HepG2 (cell line): ENCODE measurements at regions not wholly inside any gene's neighbourhood (a gene's known extent, or its start where the extent isn't known, plus 50 kb on each side); places are given as distances from the start of the nearest gene placed in this dataset.
A peak's percentile ranks its signal among the peaks of the same experiment; 100 is the strongest.

Experiments
- ATAC-seq: fragments of 200-7000 bp; cut with Tn5 transposase; 3 replicates; pipeline ENCODE4 v1.9.1; 2020; ENCODE audit warnings: mild to moderate bottlenecking, moderate library complexity
- BruUV-seq: library from RNA; stranded (reverse); fragments of 400-500 nt; replicated peaks from 2 replicates; lab custom pipeline; 2021; lab: Mats Ljungman, UMichigan
- CTCF ChIA-PET: fragments of 300-600 bp; formaldehyde crosslinking; extraction: SDS; loops from one replicate; lab custom pipeline; 2021; ENCODE audit warnings: low total read pairs, inconsistent platforms, low intra/inter-chr PET ratio; lab: Yijun Ruan, JAX
- POLR2A ChIA-PET: fragments of 350-600 bp; sonication (Branson Sonifier 250); formaldehyde crosslinking; loops from one replicate; lab custom pipeline; 2020; ENCODE audit warnings: antibody characterized with exemption, inconsistent platforms; lab: Yijun Ruan, JAX
- DNase-seq: peaks from one replicate; pipeline ENCODE4 v3.0.0-alpha.2; 2015; ENCODE audit warnings: low spot score
- FAIRE-seq: peaks from 3 replicates; lab custom pipeline; 2011; peaks lifted over from hg19 to GRCh38; lab: Jason Lieb, UNC
- H2AFZ ChIP-seq: one replicate; pipeline ENCODE4 v1.6.1; 2011; ENCODE audit warnings: low read length, inconsistent platforms
- H3K27ac ChIP-seq: fragments of 300-600 bp; 3 replicates; pipeline ENCODE4 v1.8.0; 2011; ENCODE audit warnings: mixed run types, mild to moderate bottlenecking, mixed read lengths, low read length, inconsistent platforms; ENCODE audit not compliant: insufficient read depth; ENCODE audit errors: extremely low read length
- H3K27me3 ChIP-seq, 2 experiments: fragments of 200-600 bp in 1 of 2; 2 replicates in 1 of 2; 3 replicates in 1 of 2; pipeline versions ENCODE4 v1.6.0 to v1.8.0; 2011; ENCODE audit warnings: low read length in 2 of 2, mild to moderate bottlenecking in 2 of 2, moderate library complexity in 2 of 2, inconsistent platforms in 1 of 2; ENCODE audit not compliant: insufficient read depth in 2 of 2, control insufficient read depth in 1 of 2
- H3K36me3 ChIP-seq, 2 experiments: fragments of 200-600 bp in 1 of 2; replicated peaks in 1 of 2; 2 replicates in 1 of 2; 3 replicates in 1 of 2; pipeline versions ENCODE4 v1.5.1 to v1.8.0; 2011; ENCODE audit warnings: low read length in 2 of 2, inconsistent platforms in 1 of 2; ENCODE audit not compliant: insufficient read depth in 2 of 2, control insufficient read depth in 1 of 2
- H3K4me1 ChIP-seq: 2 replicates; pipeline ENCODE4 v1.5.1; 2012; ENCODE audit warnings: low read length, inconsistent platforms; ENCODE audit not compliant: insufficient read depth
- H3K4me2 ChIP-seq: 2 replicates; pipeline ENCODE4 v1.6.0; 2011; ENCODE audit warnings: low read depth, low read length, inconsistent platforms
- H3K4me3 ChIP-seq, 3 experiments: fragments of 200-600 bp in 1 of 3; sonication (generic), shearing (Covaris generic) in 1 of 3; replicated peaks in 1 of 3; 2 replicates each; pipeline ENCODE4 v1.5.1; 2011 to 2016; ENCODE audit warnings: low read length in 3 of 3, inconsistent platforms in 2 of 3, low read depth in 2 of 3, mild to moderate bottlenecking in 2 of 3, control low read depth in 1 of 3, mixed read lengths in 1 of 3; ENCODE audit not compliant: insufficient read depth in 1 of 3
- H3K79me2 ChIP-seq: one replicate; pipeline ENCODE4 v1.6.1; 2011; ENCODE audit warnings: low read length, inconsistent platforms; ENCODE audit not compliant: insufficient read depth
- H3K9ac ChIP-seq: 2 replicates; pipeline ENCODE4 v1.6.0; 2011; ENCODE audit warnings: mild to moderate bottlenecking, low read depth, low read length, inconsistent platforms; ENCODE audit not compliant: insufficient read depth
- H3K9me3 ChIP-seq: 2 replicates; pipeline ENCODE4 v1.5.1; 2012; ENCODE audit warnings: mild to moderate bottlenecking, low read length
- H4K20me1 ChIP-seq: 2 replicates; pipeline ENCODE4 v1.6.0; 2011; ENCODE audit warnings: inconsistent platforms, mild to moderate bottlenecking, low read length, moderate library complexity; ENCODE audit not compliant: insufficient read depth
- AKAP8 ChIP-seq: sonication (generic); formaldehyde crosslinking; IDR thresholded peaks from 2 replicates; pipeline ENCODE4 v1.5.1; 2020; ENCODE audit warnings: mild to moderate bottlenecking, missing genetic modification reagents
- ARID5B ChIP-seq: IDR thresholded peaks from 2 replicates; pipeline ENCODE4 v1.4.0; 2020; ENCODE audit warnings: mild to moderate bottlenecking, missing genetic modification reagents
- CEBPB ChIP-seq: IDR thresholded peaks from 2 replicates; pipeline ENCODE4 v1.6.1; 2011; ENCODE audit warnings: low read depth, low read length, improper control_type of control experiment, borderline replicate concordance
- CTCF ChIP-seq: sonication (generic); formaldehyde crosslinking; IDR thresholded peaks from 2 replicates; pipeline ENCODE4 v1.5.0; 2020; ENCODE audit warnings: mild to moderate bottlenecking, missing genetic modification reagents, moderate library complexity
- FOSL2 ChIP-seq: sonication (generic); formaldehyde crosslinking; IDR thresholded peaks from 2 replicates; pipeline ENCODE4 v1.4.0; 2020; ENCODE audit warnings: missing genetic modification reagents
- IKZF4 ChIP-seq: sonication (generic); formaldehyde crosslinking; IDR thresholded peaks from 2 replicates; pipeline ENCODE4 v1.5.1; 2020; ENCODE audit warnings: borderline replicate concordance, mild to moderate bottlenecking, low read depth, missing genetic modification reagents; ENCODE audit errors: not compliant biosample characterization
- MLXIP ChIP-seq: sonication (generic); formaldehyde crosslinking; IDR thresholded peaks from 2 replicates; pipeline ENCODE4 v1.9.0; 2021; ENCODE audit warnings: missing genetic modification reagents, borderline replicate concordance
- SETDB1 ChIP-seq: sonication (generic); formaldehyde crosslinking; IDR thresholded peaks from 2 replicates; pipeline ENCODE4 v1.5.1; 2020; ENCODE audit warnings: missing genetic modification reagents, mild to moderate bottlenecking, borderline replicate concordance
- SIX4 ChIP-seq: sonication (generic); formaldehyde crosslinking; IDR thresholded peaks from 2 replicates; pipeline ENCODE4 v1.4.0; 2020; ENCODE audit warnings: missing genetic modification reagents
- SRSF9 ChIP-seq: fragments of 200-400 bp; formaldehyde crosslinking; IDR thresholded peaks from 2 replicates; pipeline ENCODE4 v1.6.1; 2018; ENCODE audit warnings: borderline replicate concordance, mild to moderate bottlenecking, low read depth, low read length; ENCODE audit not compliant: insufficient read depth, poor library complexity, severe bottlenecking
- STAG1 ChIP-seq: sonication (generic); formaldehyde crosslinking; IDR thresholded peaks from 2 replicates; pipeline ENCODE4 v1.4.0; 2020; ENCODE audit warnings: missing genetic modification reagents
- ZNF720 ChIP-seq: sonication (generic); formaldehyde crosslinking; IDR thresholded peaks from 2 replicates; pipeline ENCODE4 v1.4.0; 2020; ENCODE audit warnings: missing genetic modification reagents
- ZNF883 ChIP-seq: sonication (generic); formaldehyde crosslinking; IDR thresholded peaks from 2 replicates; pipeline ENCODE4 v1.5.1; 2020; ENCODE audit warnings: mild to moderate bottlenecking, missing genetic modification reagents; ENCODE audit errors: not compliant biosample characterization
- WGBS: methylation state at CpG from one replicate; pipeline ENCODE4 v1.1.6; 2017; ENCODE audit warnings: low lambda C conversion rate; 5-methylcytosine and 5-hydroxymethylcytosine counted together
- in situ Hi-C: cut with HindIII; loops from 2 replicates; pipeline ENCODE4 v1.10.0; 2017; ENCODE audit warnings: low pct_unique_long_range_greater_than_20kb; ENCODE audit not compliant: extremely low pct_ligation_motif_present
- intact Hi-C: fragments of 100-400 bp; cut with micrococcal nuclease; formaldehyde crosslinking; loops from one replicate; pipeline ENCODE4 v1.10.0; 2022; ENCODE audit not compliant: unreplicated experiment

GRCh38 chr12:30458453-30458852 lies 237.2 kb downstream of the IPO8 start (continued):
- TF ChIP-seq SETDB1 (CRISPR knock-in tag): no peak

GRCh38 chr12:30457621-30458289 lies 237.9 kb downstream of the IPO8 start:
- no TSS peak for BruUV-seq
- Histone ChIP-seq H3K4me3 (no peak overlapping the region), H3K9ac (no peak overlapping the region), H3K9me3 (no peaks in the 10 kb centered on the region), H3K4me2 (no peak overlapping the region), H3K27ac (no peak overlapping the region), H3K79me2 (no peaks in the 10 kb centered on the region), H4K20me1 (no peaks in the 10 kb centered on the region), H3K27me3 (no peaks in the 10 kb centered on the region), H2AFZ (no peak overlapping the region), H3K36me3 (no peaks in the 10 kb centered on the region), H3K4me1 (no peaks in the 10 kb centered on the region)
- in situ Hi-C loops: no loop called here
- WGBS: 23% methylated on average over 3 of the region's 3 CpGs
- ChIA-PET CTCF (no interaction called here), POLR2A (no interaction called here)
- peak; percentile 62 for ATAC-seq
- TF ChIP-seq ARID5B (CRISPR knock-in tag) (no peak), CTCF (CRISPR knock-in tag) (peak; percentile 37; the same call in 1 of the 2 replicates), CEBPB (0 out of 2 replicates have a peak, but pooled peaks have one; percentile 1), SIX4 (CRISPR knock-in tag) (no peak), MLXIP (CRISPR knock-in tag) (no peak), STAG1 (CRISPR knock-in tag) (peak; percentile 29; the same call in 1 of the 2 replicates), ZNF883 (CRISPR knock-in tag) (no peak), ZNF720 (no peak), AKAP8 (CRISPR knock-in tag) (no peak), SRSF9 (no peak), FOSL2 (CRISPR knock-in tag) (0 out of 2 replicates have a peak, but pooled peaks have one; percentile 15), IKZF4 (no peak)
- peak; percentile 31 for DNase-seq
- no peak for FAIRE-seq
- intact Hi-C loops: no loop called here
